ENCODE measurements at regions not wholly inside any gene's neighbourhood (a gene's known extent, or its start where the extent isn't known, plus 50 kb on each side); places are given as distances from the start of the nearest gene placed in this dataset.

DNA sequence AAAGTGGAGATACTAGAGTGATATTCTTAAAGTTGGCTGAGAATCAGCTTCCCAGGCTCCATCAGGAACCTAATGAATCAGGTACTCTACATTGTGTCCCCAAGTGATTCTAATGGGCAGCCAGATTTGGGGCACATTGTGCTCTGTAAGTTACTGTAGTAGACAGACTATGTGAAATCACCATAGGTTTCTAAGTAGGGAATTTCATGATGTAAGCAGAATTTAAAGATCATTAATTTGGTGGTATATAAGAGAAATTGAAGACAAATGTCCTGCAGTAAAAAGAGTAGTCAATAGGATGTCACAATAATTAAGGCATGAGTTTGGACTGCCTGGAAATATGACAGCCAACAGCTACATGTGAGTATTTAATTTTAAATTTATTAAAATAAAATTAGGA is 602.4 kb upstream of the ACVR2A start:
- no peak for DNase-seq

- no peak for DNase-seq
Observed at GRCh38 chr2:147236601-147237000, 608.2 kb upstream of the ACVR2A start.

DNA sequence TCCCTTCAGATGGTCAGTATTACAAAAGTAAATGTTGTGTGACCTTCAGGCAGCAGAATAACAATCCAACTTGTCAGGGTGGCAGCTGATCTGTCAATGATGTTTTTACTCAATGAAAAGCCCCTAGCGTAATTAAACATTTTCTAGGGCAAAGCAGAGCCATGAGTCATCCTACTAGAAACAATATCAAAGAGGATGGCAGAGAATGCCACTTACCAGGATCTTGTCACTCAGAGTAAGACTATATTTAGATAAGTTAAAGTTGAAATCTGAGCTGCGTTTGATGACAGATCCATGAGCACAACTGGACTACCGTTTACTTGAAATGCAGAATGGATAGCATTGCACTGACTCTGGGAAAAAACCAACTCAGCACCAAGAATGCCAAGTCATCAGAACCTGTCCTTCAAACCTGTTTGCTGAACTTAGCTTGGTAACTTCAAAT is 612.6 kb upstream of the ACVR2A start:
- no peak for DNase-seq

GRCh38 chr2:147231607-147232006 is 613.2 kb upstream of the ACVR2A start:
- no peak for DNase-seq

- DNase-seq, result no peak
Observed at GRCh38 chr2:147231081-147231480, 613.7 kb upstream of the ACVR2A start.

DNA sequence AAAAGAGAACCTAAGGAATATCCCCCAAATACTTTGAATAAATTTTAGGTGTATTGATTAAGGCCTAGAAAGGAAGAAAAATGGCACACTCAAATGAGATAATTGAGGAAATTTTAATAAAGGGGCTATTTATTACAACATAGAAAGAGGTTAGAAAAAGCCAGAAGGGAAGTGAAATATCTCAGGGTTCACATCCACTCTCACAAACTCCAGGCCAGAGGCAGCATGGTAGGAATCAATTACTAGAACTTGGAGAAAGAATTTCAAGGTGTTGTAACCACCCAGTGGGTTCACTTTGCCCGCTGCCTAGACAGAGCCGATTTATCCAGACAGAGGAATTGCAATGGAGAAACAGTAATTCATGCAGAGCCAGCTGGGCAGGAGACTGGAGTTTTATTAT is 617.5 kb upstream of the ACVR2A start:
- no peak for DNase-seq

- no peak for DNase-seq
Observed at GRCh38 chr2:147224070-147224469, 620.8 kb upstream of the ACVR2A start.

GRCh38 chr2:147223553-147224060 is 621.2 kb upstream of the ACVR2A start:
- no peak for DNase-seq

DNA sequence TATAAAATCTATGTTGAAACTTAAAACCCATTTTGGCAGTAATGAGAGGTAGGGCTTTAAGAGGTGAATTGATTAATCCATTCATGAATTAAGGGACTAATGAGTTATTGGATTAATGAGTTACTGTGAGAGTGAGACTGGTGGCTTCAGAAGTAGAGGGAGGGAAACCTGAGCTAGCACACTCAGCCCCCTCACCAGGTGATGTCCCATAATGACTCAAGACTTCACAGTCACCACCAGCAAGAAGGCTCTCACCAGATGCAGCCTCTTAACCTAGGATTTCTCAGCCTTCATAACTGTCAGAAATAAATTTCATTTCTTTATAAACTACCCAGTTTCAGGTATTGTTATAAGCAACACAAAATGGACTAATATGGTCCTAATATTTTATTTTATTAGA is 621.7 kb upstream of the ACVR2A start:
- no peak for DNase-seq

GRCh38 chr2:147222506-147222905 is 622.3 kb upstream of the ACVR2A start:
- no peak for DNase-seq

- no peak for DNase-seq
Observed at GRCh38 chr2:147214914-147215313, 629.9 kb upstream of the ACVR2A start.

DNA sequence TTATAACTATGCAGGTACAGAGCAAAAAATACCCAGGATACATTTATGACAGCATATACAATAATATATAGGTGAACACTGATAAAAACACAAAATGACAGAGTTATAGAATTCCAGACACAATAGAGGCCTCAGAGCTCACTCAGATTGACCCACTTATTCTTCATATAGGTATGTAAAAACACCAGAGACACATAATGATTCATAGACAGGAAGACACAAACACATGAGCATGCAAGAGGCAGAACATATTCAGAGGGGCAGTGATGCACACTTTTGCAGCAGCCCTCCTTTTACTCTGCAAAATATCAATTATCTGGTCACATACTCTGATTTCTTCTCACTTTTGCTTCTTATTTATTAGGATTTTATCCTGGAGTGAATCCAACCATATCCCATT is 633.3 kb upstream of the ACVR2A start:
- DNase-seq, result no peak

DNA sequence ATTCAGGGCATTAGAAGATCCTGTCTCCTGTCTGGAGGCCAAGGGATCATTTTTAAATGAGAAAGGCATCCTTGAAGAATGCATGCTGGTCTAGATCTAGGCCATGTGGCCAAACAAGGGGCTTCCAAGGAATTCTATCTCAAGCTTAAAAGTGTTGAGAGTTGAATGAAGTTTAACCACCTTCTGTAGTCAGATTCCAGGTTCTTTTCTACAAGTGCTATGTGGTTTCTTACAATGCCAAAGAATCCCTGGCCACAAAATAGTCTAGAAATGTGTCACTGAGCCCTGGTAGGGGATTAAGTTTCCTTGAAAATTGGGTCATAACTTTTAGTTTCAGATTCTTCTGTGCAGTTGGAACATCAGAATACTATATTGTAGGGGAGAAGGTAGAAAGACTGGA is 640.7 kb upstream of the ACVR2A start:
- no peak for DNase-seq

DNA sequence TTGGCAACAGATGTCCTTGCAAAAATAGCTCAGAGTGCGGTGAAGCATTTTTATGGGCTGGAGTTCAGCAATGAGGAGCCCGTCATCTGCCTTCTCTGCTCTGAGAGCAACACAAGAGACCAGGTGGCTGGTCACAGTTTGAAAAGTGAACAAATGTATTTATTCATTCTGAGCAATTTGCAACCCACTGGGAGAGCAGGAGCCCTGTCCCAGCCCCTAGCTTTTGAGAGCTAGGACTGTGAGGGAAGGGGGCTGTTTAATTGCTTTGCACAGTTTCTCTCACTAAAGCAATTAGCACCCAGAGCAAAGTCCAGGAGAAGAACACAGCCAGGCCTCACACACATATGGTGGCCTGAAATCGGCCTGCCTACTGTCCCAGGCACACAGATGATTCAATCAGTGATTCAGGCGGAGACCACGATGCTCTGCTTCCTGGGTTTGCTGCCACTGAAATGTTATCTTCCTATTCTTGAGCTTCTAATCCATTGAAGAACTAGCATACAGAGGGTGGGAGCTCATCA is 646.1 kb upstream of the ACVR2A start:
- no peak for DNase-seq

- DNase-seq, result no peak
Observed at GRCh38 chr2:147197754-147198483, 646.9 kb upstream of the ACVR2A start.

- no peak for DNase-seq
Observed at GRCh38 chr2:147182260-147182659, 662.6 kb upstream of the ACVR2A start.

DNA sequence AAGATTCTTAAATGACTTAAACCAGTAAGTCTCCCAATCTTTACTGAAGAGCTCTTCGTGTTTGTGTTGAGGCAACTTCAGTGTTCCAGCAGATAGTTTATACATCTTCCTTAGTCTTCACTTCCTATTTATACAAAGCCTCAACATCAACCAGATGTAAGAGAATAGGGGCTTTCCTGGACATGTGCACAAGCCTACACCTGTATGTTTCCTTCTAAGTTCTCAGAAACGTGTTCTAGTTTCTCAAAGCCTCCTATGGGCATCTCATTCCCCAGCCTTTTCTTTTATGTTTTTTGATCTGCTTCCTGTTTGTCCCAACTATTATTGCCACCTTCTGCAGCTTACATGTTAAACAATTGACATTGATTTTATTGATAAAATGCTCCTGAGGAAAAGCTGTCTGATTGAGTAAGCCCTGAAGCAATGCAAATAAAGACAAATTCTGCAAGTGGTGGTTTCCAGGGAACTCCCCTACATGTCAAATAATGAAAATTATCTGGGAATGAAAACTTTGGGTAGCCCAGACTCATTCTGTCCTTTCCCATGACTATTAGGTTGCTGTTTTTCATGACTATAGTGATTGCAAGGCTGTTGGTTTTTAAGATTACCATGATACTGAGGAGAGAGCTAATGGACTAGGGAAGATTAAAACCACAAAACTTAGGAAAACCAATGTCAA is 663.3 kb upstream of the ACVR2A start:
- no peak for DNase-seq

GRCh38 chr2:147177071-147177857 is 667.6 kb upstream of the ACVR2A start:
- DNase-seq, result peak; percentile 91

DNA sequence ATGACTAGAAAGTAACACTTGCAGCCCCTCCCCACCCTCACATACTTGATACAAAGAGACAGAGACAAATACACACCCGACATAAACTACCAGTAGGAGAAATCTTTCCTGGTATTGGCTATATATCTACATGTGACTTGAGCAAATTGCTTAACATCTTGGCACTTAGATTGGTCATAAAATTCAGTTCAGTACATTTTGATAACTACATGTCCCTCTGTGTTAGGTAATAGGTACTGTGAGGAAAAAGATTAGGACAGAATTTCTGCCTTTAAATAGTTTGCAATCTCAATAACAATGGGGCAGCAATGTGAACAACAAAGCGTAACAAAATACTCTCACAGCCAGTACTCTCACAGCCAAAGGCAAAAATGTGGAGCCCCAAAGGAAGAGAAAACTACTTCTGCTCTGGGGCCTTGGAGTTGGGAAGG is 670.0 kb upstream of the ACVR2A start:
- no peak for DNase-seq

- DNase-seq, result no peak
Observed at GRCh38 chr2:147173798-147174197, 671.0 kb upstream of the ACVR2A start.

DNA sequence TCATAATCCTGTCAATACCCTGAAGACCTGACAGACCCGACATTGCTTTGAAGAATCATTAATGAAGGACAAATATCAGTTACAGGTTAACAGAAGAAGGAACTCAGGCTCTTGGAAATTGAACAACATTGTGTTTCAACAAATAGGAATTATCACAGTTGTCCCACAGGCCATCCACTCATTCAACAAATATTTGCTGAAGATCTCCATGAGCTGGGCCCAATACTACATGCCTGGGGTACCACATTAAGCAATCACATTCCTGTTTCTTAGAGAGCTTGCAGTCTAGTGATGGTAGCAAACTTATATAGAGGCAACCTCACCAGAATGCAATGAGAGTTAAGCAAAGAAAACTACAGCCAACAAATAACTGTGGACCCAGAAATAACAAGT is 671.6 kb upstream of the ACVR2A start:
- no peak for DNase-seq

DNA sequence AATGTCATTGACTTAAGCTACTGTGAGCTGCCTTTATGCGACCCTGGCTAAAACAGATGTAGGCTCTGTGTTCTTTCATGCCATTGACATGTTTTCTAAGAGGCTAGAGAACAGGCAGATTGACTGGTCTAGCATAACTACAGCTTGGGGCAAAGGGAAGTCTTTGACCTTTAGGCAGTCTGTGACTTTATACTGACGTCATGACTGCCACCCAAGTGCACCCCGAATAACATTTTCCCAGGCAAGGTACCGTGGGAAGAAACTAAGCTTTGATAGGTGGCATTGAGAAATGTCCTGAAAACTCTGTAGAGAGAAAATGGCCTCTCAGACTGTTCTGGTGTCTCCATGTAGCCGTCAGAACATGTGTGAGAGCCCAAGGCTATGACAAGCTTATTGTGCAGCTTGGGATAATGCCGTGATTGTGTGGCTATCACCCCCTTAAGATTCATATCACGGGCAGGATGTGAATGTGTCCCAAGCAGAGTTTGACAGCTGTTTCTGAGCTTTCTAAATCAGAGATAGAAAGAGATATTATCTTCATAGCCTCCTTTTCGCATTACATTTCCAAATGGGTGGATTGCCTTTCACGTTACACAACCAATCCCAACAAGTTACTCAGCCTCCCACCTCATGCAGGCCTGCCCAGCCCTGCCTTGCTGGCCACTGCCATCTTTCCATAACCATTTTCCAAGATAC is 672.2 kb upstream of the ACVR2A start:
- no peak for DNase-seq

- DNase-seq, result no peak
Observed at GRCh38 chr2:147171941-147172340, 672.9 kb upstream of the ACVR2A start.
